HS-27A (cell line): ENCODE measurements at regions not wholly inside any gene's neighbourhood (a gene's known extent, or its start where the extent isn't known, plus 50 kb on each side); places are given as distances from the start of the nearest gene placed in this dataset.

ENCODE experiments used
- DNase-seq: peaks from one replicate; pipeline ENCODE4 v3.0.0-alpha.2; 2012; ENCODE audit warnings: low read depth, missing footprints

GRCh38 chr15:97023488-97023844 lies 693.0 kb downstream of the NR2F2 start:
- DNase-seq, result no peak

DNA sequence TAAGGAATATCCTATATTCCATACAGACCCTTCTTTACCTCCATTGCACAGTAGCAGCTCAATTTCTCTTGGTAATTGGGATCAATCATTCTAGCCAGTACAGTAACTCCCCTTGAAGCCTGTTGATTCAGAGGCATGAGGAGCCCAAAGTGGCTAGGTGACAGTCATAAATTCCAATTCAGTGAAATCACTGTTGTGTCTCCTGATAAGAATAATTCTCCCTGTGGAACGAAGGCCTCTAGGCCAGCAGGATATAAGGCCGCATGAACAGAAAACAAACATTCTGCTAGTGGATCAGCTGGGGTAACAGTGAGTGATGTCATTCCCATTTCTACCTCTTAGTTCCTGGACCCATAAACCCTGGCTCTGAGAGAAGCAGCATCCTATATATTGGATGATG lies 696.3 kb downstream of the NR2F2 start:
- DNase-seq, result no peak

DNA sequence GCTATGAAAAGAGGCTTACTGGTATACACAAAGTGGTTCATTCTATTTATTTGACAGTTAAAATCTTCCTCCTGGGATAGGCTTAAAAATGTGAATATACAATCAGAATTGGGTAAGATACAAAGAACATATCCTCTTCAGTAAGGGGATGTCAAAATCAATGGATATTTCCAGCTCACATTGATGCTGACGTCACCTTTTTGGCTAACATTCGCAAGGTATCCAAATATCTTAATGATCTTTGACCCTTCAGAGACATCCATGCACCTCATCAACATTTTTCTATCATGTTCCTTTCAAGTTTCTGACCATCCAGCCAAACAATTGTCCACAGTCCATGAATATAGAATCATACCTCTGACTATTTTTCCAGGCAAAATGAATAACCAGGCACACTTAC lies 697.3 kb downstream of the NR2F2 start:
- DNase-seq, result no peak

- DNase-seq, result no peak
Measured at GRCh38 chr15:97030251-97030650, 699.8 kb downstream of the NR2F2 start.

GRCh38 chr15:97036301-97036700 lies 705.8 kb downstream of the NR2F2 start:
- DNase-seq, result no peak

DNA sequence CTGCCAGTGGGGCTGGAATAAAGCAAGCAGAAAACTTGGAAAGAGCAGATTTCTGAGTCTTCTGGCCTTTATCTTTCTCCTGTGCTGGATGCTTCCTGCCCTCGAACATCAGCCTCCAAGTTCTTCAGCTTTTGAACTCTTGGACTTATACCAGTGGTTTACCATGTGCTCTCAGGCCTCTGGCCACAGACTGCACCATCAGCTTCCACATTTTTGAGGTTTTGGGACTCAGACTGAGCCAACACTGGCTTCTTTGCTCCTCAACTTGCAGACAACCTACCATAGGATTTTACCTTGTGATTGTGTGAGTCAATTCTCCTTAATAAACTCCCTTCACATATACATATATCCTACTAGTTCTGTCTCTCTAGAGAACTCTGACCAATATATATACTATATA lies 706.6 kb downstream of the NR2F2 start:
- no peak for DNase-seq

- DNase-seq, result no peak
Measured at GRCh38 chr15:97045666-97046421, 715.3 kb downstream of the NR2F2 start.

GRCh38 chr15:97052513-97052912 lies 722.0 kb downstream of the NR2F2 start:
- no peak for DNase-seq

- no peak for DNase-seq
Measured at GRCh38 chr15:97053635-97054034, 723.1 kb downstream of the NR2F2 start.

DNA sequence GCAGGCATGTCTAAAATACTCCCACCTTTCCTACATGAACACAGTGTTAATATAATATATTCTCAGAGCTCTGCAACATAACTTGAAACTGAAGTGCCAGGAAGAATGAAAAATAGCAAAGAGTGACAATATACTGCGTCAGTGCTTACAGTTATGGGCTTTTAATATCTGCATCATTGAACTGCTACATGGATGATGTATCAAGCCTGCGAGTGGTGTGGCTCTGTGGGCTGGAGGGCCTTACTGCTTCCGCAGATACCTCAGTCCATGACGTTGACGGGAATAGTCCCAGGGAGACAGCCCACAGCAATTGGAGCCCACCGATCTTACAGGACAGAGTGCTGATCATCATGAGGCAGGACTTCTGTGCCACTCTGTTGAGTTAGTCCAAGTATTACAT lies 727.0 kb downstream of the NR2F2 start:
- DNase-seq, result no peak

DNA sequence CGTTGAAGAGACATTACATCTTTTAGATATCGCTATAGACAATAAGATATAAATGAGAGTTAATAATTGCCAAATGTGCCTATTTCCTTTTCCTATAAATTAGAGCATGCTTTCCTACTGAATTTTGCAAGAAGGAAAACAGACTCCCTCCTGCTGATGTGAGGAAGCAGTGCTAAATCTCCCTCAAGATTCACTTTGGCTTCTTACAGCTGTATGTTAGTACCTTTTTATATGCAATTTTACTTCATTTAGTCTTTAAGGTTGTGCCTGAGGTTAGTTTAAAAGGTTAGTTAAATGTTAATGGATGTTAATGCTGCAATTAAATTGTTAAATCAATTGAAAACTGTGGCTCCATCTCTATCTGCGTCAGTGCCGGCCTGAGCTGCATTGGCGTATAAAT lies 728.8 kb downstream of the NR2F2 start:
- DNase-seq, result no peak

DNA sequence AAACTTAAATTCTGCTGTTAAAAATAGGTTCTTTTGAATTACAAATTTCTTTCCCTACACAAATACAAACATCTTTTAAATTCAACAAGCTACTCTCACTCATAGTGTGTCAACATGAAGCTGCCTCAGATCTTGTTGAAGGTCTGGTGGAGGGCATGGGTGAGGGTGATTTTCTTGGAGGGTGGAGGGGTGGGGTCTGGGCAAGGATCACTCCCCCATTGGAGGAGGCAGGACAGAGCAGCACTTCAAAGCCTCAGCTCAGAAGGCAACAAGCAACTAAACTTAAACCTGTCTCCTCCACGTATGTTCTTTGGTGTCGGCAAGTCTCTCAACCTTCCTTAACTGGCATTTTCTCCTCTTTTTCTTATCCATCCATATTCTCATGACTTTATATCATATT lies 730.9 kb downstream of the NR2F2 start:
- no peak for DNase-seq

- DNase-seq, result no peak
Measured at GRCh38 chr15:97071668-97072067, 741.2 kb downstream of the NR2F2 start.

GRCh38 chr15:97072545-97072944 lies 742.0 kb downstream of the NR2F2 start:
- DNase-seq, result no peak

- no peak for DNase-seq
Measured at GRCh38 chr15:97076011-97076410, 745.5 kb downstream of the NR2F2 start.

DNA sequence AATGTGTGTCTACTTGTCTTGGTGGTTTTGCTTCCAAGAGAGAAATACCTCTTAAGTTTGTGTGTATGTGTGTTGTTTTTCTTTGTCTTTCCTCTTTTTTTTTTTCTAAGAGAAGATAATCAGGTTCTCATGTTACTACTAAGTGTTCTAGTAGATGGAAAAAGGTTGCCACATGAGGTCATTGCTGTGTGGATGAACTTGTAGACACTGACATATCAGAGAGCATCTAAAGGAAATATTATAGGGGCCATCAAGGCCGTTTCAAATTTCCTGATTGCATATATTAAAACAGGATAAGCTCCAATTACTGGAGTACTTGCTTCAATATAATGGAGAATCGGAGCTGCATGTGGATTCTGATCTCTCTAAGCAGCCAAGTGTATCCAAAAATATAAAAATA lies 747.5 kb downstream of the NR2F2 start:
- DNase-seq, result no peak

- DNase-seq, result no peak
Measured at GRCh38 chr15:97078591-97078990, 748.1 kb downstream of the NR2F2 start.

DNA sequence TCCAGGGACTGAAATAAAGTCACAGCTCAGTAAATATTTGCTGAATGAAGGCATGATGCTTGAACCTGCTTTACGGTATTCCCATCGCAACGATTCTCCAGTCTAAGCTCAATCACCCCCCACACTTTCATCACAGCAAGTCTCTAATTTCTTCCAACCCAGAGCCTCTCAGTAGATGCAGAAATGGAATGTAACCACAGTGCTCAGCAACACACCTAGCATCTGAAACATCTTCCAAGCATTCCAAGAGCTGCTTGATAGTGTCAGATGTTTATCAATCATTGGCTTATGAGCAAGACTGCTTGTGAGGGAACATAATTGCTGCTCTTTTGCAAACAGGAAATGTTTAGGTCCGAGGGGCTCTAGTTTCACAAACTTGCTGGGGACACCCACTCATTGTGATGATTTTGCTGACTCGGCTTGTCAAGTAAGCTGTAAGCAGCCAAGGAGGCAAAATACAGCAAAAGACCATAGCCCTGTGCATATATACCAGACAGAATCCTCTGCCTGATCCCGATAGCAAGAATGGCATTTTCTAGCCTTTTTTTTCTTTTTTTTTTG lies 751.2 kb downstream of the NR2F2 start:
- no peak for DNase-seq

DNA sequence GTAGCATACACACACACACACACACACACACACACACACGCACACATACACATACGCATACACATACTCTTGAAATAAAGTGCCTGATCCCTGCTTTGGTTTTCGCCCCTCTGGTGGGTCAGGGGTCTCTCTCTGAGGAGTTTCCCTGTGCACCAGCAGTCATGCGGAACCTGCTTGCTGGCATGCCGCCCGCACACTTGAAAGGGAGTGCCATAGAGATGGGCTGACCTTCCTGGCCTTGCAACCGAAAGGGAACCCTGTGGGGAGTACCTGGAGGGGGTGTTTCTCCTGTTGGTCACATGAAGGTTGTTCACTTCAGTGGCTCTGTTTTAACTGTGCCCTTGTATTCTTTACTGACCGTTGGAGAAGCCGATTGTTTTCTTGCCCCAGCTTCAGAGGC lies 752.3 kb downstream of the NR2F2 start:
- DNase-seq, result no peak

- DNase-seq, result no peak
Measured at GRCh38 chr15:97084650-97085049, 754.1 kb downstream of the NR2F2 start.

- no peak for DNase-seq
Measured at GRCh38 chr15:97085731-97086130, 755.2 kb downstream of the NR2F2 start.

DNA sequence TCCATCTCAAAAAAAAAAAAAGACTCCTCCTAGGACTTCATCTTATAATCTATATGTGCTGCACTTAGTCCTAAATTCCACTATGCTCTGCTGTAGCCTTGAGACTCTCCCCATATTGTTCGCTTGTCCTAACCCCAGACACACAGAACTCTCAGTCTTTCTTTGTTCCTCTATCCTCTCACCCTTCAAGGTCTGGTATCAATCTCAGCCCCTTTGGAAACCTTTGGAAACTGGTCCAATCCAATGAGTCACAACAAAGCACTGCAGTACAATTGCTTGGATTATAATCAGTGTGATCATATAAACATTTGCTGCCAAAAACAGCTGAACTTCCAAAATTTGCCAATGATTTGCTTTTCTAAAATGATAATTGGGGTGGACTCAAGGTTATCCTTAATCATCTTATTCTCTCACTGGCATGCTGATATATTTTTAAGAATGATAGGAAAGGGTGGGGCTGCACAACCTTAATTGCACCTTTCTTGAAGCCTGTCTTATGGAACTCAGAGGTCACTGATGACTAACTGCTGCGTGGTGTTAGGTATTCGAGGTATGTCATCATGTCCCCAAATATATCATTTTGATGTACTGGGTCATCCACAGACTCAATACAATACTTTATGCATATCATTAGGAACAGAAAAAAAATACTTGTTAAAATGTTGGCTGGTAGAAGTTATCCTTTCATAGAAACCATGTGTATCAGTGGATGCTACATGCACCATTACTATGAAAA lies 756.7 kb downstream of the NR2F2 start:
- no peak for DNase-seq

DNA sequence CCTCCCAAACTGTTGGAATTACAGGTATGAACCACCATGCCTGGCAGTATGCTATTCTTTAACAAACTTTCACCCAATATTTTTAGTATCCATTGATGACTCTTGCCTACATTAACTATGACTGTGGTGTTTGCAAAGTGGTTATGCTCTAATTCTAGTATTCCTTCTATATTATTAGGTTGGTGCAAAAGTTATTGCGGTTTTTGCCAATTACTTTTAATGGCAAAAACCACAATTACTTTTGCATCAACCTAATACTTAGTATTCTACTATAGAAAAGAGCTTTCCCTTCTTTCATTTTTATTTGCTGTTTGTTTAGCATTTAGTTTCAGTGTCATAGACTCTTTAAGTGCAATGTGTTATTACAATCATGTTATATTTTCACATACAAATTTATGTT lies 760.6 kb downstream of the NR2F2 start:
- DNase-seq, result no peak

DNA sequence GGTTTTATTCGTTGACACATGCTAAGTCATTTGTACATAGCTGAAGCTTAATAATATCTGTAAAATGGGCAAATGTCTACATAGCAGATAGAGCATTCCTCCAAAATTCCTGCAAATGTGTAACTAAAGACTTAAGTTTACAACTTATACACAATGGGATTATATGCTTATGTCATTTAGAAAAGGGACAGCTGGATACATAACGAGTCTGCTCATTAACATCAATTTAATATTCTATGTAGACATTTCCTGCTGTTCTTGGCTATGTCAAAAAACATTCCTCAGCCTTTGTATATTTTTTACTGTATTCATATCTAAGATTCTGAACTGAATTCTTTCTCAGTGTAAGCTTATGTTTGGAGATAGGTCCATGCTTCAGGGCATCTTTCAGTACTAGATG lies 762.2 kb downstream of the NR2F2 start:
- DNase-seq, result no peak
